Tibial artery (tissue), 4 donors: ENCODE measurements at regions not wholly inside any gene's neighbourhood (a gene's known extent, or its start where the extent isn't known, plus 50 kb on each side); places are given as distances from the start of the nearest gene placed in this dataset.

Experiments
- DNase-seq, 2 donors: peaks; one replicate each; pipeline ENCODE4 v3.0.0-alpha.2; 2019
- H3K27ac ChIP-seq, 2 donors: fragments of 200-600 bp; sonication (generic) in 1 of 2; 1 replicate in 1 of 2; 2 replicates in 1 of 2; pipeline ENCODE4 v1.5.1; 2018 to 2019; ENCODE audit warnings: mild to moderate bottlenecking in 1 of 2
- H3K27me3 ChIP-seq, 2 donors: fragments of 200-600 bp; sonication (generic) in 1 of 2; one replicate each; pipeline versions ENCODE4 v1.5.1 to v1.6.0; 2016 to 2019
- H3K36me3 ChIP-seq, 3 donors: fragments of 200-600 bp; sonication (generic) in 2 of 3; one replicate each; pipeline ENCODE4 v1.5.1; 2016 to 2019; ENCODE audit warnings: mild to moderate bottlenecking in 2 of 3
- H3K4me1 ChIP-seq, 4 donors: fragments of 200-600 bp; sonication (generic) in 2 of 4; 1 replicate in 3 of 4; 2 replicates in 1 of 4; pipeline ENCODE4 v1.5.1; 2016 to 2019
- H3K4me3 ChIP-seq, 2 donors: fragments of 200-600 bp; sonication (generic) in 1 of 2; 1 replicate in 1 of 2; 2 replicates in 1 of 2; pipeline ENCODE4 v1.5.1; 2018 to 2019; ENCODE audit warnings: mild to moderate bottlenecking in 2 of 2
- H3K9me3 ChIP-seq, 3 donors: fragments of 200-600 bp; sonication (generic) in 1 of 3; one replicate each; pipeline ENCODE4 v1.5.1; 2016 to 2019
- intact Hi-C: fragments of 100-400 bp; cut with DNase I; formaldehyde crosslinking; loops from one replicate; pipeline ENCODE4 v1.15.0; 2023; ENCODE audit warnings: low total_unique reads
- TF ChIP-seq, protein P1 (sequence below), 2 experiments: fragments of 200-600 bp in 1 of 2; fragments of 450-650 bp in 1 of 2; IDR thresholded peaks; one replicate each; pipeline ENCODE4 v1.5.1; 2017 to 2019; ENCODE audit warnings: antibody characterized with exemption in 2 of 2, mild to moderate bottlenecking in 1 of 2, moderate library complexity in 1 of 2

- Histone ChIP-seq H3K27ac (no peak overlapping the region), H3K9me3 (no peaks in the 10 kb centered on the region), H3K27me3 (peaks cover 0 to 32% of the 10 kb centered on the region in 2 donors), H3K36me3 (no peaks in the 10 kb centered on the region), H3K4me3 (no peak overlapping the region), H3K4me1 (no peaks in the 10 kb centered on the region)
- no peak for DNase-seq
- TF ChIP-seq, protein P1, sequence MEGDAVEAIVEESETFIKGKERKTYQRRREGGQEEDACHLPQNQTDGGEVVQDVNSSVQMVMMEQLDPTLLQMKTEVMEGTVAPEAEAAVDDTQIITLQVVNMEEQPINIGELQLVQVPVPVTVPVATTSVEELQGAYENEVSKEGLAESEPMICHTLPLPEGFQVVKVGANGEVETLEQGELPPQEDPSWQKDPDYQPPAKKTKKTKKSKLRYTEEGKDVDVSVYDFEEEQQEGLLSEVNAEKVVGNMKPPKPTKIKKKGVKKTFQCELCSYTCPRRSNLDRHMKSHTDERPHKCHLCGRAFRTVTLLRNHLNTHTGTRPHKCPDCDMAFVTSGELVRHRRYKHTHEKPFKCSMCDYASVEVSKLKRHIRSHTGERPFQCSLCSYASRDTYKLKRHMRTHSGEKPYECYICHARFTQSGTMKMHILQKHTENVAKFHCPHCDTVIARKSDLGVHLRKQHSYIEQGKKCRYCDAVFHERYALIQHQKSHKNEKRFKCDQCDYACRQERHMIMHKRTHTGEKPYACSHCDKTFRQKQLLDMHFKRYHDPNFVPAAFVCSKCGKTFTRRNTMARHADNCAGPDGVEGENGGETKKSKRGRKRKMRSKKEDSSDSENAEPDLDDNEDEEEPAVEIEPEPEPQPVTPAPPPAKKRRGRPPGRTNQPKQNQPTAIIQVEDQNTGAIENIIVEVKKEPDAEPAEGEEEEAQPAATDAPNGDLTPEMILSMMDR (IDR thresholded peaks at IDR 0.05) = no peak
- intact Hi-C loops = no loop called here
Observed at GRCh38 chr20:59469267-59470252, 134.8 kb upstream of the PHACTR3 start.

DNA sequence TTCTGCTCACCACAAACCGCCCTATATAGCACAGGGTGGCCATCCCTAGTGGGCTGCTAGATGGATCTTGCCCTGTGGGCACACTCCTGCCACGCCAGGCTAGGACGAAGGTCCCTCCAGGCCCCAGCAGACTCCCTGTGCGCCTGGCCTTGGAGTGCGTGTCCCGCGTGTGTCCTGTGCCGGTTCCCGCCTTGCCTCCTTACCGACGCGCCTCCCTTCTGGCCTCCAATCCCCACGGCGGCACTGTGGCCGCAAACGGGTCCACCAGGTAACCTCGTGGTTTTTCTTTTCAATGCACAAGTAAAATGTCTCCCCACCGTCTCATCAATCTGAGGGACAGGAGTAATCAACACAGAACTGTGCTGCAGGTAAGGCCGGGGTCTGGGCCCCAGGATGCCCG, 133.8 kb upstream of the PHACTR3 start:
- H3K27me3 ChIP-seq = peaks cover 0 to 26% of the 10 kb centered on the region in 2 donors
- H3K36me3 ChIP-seq = no peaks in the 10 kb centered on the region
- peak in 1 of 2 donors; percentile 32 for DNase-seq
- no peak overlapping the region for H3K4me3 ChIP-seq
- H3K9me3 ChIP-seq = no peaks in the 10 kb centered on the region
- no peak overlapping the region for H3K27ac ChIP-seq
- intact Hi-C loops = no loop called here
- TF ChIP-seq, protein P1 (IDR thresholded peaks at IDR 0.05) = no peak
- H3K4me1 ChIP-seq = no peaks in the 10 kb centered on the region

GRCh38 chr20:59471653-59472421, 132.5 kb upstream of the PHACTR3 start:
- intact Hi-C loops = no loop called here
- Histone ChIP-seq H3K36me3 (no peaks in the 10 kb centered on the region), H3K4me1 (no peaks in the 10 kb centered on the region), H3K9me3 (no peaks in the 10 kb centered on the region), H3K27me3 (peaks cover 0 to 25% of the 10 kb centered on the region in 2 donors), H3K4me3 (no peak overlapping the region), H3K27ac (no peak overlapping the region)
- DNase-seq = no peak
- TF ChIP-seq, protein P1 (IDR thresholded peaks at IDR 0.05) = no peak

- no peak overlapping the region for H3K4me3 ChIP-seq
- TF ChIP-seq, protein P1 (IDR thresholded peaks at IDR 0.05) = no peak
- no peaks in the 10 kb centered on the region for H3K36me3 ChIP-seq
- H3K27ac ChIP-seq = no peak overlapping the region
- intact Hi-C loops = no loop called here
- DNase-seq = no peak
- peaks cover 0 to 21% of the 10 kb centered on the region in 2 donors for H3K27me3 ChIP-seq
- no peaks in the 10 kb centered on the region for H3K9me3 ChIP-seq
- H3K4me1 ChIP-seq = no peaks in the 10 kb centered on the region
Observed at GRCh38 chr20:59473742-59474141, 130.6 kb upstream of the PHACTR3 start.

GRCh38 chr20:59481067-59481466, 123.3 kb upstream of the PHACTR3 start:
- TF ChIP-seq, protein P1 (IDR thresholded peaks at IDR 0.05) = no peak
- no peak overlapping the region for H3K4me3 ChIP-seq
- no peak overlapping the region for H3K27ac ChIP-seq
- no peak for DNase-seq
- H3K36me3 ChIP-seq = no peaks in the 10 kb centered on the region
- intact Hi-C loops = no loop called here
- H3K4me1 ChIP-seq = no peaks in the 10 kb centered on the region
- H3K27me3 ChIP-seq = peaks cover 0 to 24% of the 10 kb centered on the region in 2 donors
- no peaks in the 10 kb centered on the region for H3K9me3 ChIP-seq
